HG03378 (cell line): ENCODE measurements at regions not wholly inside any gene's neighbourhood (a gene's known extent, or its start where the extent isn't known, plus 50 kb on each side); places are given as distances from the start of the nearest gene placed in this dataset.

Source experiments
- ATAC-seq: cut with Tn5 transposase; IDR thresholded peaks from one replicate; pipeline ENCODE4 v1.9.1; 2021; ENCODE audit warnings: mild to moderate bottlenecking, moderate library complexity; ENCODE audit not compliant: unreplicated experiment

DNA sequence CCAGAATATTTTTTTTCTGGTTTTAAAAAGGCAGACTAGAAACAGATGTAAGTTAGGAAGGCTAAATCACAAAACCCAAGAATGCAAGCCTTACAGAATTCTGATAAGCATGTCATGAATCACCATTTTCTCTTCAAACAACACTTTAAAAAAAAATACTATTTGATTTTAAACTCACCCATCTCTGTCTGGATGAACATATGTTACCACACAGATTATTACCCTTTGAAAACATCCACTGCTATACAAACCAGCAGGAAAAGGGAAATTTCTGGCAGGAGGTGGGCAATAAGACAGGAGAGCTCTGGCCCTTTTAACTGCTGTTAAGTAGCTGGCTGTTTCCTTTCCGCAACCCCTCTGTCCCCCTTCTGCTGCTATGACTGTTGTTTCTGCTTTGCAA is 317.7 kb upstream of the NOCT start:
- ATAC-seq: no peak

DNA sequence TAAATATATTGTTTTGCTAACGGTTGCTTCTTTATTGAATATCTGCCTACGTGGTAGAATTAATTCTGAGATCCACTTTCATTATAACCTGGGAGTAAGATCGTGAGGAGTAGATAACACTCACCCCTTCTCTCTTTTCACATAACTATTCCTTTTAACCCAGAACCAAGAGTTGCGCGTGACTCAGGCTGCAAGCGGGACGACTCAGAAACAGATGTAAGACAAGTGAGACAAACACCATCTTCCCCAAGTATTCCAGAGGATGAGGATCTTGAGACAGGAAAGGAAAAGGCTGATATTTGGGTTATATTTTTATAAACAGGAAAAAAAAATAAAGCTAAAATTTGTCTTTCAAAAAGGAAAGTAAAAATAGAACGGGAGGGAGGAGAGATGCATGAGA is 318.8 kb upstream of the NOCT start:
- ATAC-seq: no peak

DNA sequence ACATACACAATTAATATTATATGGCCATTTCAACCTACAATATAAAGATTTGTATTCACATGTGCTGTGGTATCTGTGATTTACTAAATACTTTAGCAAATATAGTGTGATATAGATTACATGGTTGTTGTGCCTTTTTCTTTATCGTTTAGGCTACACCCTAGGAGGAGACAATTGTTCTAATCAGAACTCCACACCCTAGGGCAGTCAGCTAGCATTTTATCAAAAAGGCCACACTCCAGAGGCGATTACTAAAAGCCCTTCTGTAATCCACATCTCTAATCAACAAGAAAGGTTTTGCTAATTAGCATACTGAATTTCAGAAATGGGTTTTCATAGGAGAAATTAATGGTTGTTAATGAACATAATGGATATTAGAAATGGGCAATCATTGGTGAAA is 319.5 kb upstream of the NOCT start:
- ATAC-seq: no peak

DNA sequence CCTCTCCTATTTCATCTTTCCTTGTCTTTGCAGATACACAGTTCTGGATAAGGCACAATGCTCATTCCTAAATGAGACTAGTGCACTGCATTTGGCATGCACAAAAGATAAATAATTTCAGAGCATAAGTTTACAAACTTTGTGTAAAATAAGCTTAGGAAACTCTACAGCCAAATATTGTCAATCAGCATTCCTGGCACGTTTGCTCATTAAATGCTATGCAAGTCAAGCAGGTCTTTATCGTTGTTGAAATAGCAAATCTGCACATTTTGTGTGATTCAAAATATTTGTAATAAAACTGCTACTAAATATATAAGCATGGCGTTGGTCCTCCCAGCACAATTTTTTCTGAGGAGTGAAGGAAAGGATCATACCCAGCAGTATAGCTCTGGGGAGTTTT is 322.1 kb upstream of the NOCT start:
- no peak for ATAC-seq

DNA sequence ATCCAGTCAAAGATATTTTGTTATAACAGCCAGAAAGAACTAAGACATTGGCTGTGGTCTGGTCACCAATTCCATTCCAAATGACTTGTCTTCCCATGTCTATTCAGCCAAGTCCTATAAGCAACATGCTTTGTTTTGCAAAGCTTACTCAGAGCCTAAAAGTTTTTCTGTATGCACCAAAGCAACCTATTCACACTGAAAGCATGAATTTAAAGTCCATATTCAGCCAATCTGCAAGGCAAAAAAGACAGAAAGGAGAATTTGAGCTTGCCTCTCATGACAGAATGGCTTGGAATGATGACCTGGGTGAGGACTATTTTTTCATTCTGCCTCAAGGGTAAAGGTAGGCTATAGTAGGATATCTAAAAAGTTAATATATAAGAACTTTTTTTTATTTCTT is 323.2 kb upstream of the NOCT start:
- no peak for ATAC-seq

DNA sequence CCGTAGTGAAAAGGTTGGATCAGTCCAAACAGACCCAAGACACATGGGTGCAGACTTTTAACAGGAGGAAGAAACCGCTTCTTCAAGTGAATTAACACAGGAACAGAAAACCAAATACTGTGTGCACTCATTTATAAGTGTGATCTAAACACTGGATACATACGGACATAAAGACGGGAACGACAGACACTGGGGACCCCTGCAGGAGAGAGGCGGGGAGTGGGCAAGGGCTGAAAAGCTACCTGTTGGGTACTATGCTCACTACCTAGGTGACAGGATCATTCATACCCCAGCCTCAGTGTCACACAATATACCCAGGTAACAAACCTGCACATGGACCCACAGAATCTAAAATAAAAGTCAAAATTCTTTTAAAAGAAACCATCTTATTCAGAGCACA is 326.0 kb upstream of the NOCT start:
- ATAC-seq: no peak

DNA sequence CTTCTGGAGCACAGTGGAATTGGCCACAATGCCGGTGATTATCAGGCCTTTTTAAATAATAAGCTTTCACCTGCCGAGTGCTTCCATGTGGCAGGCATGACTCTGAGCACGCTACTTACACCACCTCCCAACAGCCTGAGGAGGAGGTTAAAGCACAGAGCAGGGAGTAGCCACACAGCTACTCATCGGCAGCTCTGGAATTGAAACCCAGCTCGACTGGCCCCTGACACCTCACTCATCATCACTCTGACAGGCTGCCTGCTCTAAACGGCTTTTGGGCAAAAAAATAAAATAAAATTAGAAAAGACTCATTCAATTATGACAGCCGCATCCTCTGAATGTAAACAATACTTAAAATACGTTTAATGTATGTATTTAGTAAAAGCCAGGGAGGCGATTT is 326.4 kb upstream of the NOCT start:
- ATAC-seq: no peak

DNA sequence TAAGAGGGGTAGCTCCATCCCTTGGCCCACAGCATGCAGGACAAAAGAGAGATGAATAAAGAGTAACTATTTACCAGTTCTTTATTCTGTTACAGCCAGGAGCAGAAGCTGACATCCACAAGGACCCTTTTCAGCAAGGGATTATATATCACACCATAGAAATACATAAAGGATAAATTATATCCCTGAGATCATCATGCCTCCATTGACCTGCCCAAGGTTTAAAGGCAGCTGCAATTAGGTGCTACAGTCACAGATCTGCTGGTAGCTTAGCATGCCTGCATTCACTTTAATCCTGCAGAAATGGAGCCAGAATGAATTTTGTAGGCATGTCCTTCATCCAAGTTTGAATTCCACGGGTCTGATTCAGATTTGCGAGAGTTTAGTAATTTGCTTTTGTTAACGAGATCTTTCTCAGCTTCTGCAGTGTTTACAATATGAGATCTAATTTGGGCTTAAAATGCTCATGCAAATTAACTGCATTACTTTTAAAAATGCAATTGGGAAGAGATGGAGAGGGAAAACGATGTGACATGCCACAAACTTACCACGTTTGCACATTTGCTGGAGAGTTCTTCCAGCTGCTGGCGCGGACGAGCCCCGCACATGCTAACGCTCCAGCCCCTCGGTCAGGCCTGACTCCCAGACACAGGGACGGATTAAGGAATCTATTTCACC is 327.0 kb upstream of the NOCT start:
- no peak for ATAC-seq

DNA sequence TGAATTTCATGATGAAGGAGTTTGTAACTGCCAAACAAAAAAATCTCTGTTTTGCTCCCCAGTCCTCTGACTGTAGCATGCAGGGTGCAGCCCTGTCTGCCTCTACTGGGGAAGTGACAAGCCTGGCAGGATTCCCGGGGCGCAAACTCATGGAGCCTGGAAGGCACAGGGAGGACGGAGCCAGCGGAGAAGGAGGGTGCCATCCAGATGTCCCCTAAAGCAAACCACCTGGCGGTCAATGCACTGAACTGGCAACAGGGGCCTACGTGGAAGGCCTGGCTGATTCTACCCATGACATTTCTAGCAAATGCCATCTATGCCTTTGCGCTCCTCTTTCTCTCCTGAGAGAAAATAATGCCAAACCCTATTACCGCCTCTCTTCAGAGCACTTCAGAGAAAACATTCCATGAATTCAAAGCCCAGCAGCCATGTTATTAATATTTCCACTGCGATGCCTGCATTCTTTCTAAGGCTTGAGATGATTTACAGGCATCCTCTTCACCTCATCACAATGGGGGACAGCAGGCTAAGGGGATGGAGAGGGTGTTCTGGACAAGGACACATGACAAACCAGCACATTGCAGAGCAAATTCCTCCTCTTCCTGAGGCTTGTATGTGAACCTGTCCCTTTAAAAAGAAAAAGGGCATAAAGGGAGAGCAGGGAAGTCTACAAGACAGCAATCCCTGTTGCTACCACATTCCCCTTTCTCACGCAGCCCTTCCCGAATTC is 329.3 kb upstream of the NOCT start:
- ATAC-seq: no peak

DNA sequence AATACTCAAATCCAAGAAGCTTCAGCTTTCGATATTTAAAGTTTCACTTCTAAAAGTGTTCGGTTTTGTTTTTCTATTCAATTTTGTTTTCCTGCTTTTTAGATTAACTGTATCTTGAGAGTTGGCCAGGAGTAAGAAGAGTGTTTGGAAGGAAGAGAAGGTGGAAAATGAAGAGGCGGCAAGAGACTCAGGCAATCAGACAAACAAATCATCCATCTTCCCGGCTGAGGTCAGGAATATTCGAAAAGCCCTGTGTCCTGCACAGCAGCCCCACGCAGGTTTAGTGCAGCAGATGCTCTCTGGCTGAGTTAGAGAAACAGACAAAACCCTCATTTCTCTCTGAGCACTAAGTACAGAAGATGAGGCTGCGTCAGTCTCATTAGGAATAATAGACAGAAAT is 330.3 kb upstream of the NOCT start:
- ATAC-seq: no peak

DNA sequence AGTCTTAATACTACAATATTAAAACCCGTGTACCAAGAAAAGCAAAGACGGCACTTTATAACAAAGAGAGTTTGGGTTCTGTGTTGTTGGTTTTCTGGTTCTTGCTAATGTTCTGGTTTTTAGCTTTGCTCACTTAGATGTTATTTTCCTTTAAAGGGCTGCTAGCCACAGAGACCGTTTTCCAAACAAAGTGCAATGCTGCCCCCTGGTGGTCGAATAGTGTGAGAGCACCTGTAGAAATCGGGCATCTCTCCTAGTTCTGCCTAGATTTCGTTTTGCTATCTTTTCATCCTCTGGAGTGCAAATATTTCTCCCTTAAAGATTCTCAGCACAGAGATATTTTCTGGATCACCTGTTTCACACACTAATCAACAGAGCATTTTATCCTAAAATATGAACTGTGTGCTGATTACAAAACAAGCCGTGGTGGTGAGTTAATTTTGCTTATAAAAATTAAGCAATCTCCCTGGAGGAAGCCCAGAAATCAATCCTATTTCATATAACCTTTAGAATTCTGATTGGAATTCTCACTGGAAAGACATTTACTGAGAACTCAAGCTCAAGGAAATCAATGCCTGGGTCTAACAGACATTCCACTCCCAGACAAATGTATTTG is 334.5 kb upstream of the NOCT start:
- ATAC-seq: peak; percentile 84

DNA sequence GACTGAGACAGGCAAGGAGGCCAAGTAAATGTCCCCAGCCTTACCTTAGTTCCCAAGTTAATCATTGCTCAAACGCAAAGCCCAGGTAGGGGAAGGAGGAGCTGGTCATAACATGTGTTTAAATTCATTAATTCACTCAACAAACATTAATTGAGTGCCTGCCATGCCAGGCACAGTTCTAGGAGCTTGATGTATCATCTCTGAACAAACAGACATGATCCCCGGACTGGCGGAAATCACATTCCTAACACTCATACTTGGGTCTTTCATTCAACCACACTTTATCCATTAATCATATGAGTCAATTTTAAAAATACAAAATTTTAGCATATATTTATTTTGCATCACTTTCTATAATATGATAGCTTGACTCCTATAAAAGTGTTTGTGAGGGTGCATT is 335.3 kb upstream of the NOCT start:
- no peak for ATAC-seq

DNA sequence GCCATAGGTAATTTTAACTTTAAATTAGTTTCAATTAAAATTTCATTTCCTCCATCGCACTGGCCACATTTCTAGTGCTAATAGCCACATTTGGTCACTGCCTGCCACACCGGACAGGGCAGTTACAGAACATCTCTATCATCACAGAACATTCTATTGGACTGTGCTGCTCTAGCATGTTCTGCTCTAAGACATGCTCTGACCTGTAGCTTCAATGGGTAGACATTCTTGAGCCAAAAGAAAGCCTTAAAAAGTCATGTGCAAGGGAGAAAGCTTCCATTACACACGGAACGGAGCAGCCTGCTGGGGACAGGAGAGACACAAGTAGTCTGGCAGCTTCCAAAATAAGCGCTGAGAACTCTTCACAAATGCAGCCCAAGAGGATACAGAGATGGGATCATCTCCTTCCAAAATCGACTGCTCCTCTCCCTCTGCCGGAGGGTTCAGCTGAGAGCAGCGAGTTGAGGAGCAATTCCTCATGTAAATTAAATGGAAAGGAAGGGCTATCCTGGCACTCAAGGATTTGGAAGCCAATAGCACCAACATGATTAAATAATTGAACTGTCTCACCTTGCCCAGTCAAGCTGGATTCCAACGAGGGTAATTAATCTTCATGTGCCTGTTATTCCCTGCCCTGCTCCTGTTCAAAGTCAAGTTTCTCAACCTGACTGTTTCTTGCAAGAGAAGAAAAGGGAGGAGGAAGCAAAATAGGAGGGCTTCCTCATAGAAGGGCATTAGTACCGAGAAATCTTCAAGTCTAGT is 336.4 kb upstream of the NOCT start:
- ATAC-seq: no peak

DNA sequence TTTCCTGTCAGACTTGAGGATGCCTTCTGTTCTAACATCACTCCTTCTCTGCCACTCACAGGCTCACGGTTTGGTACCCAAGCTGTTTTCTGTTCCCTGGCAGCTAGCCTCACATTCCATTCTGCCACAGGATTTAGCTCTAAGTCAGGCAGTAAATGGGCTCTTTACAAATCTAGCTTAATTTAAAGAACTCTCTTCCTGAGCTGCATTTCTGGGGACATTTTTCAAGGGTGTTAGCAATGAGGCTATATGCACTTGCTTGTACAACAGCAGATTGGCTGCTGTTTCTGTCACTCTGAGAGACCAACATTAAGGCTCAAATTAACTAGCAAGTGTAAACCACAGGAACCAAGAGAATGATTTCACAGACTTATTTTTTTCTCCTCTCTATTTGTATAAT is 337.8 kb upstream of the NOCT start:
- ATAC-seq: no peak

DNA sequence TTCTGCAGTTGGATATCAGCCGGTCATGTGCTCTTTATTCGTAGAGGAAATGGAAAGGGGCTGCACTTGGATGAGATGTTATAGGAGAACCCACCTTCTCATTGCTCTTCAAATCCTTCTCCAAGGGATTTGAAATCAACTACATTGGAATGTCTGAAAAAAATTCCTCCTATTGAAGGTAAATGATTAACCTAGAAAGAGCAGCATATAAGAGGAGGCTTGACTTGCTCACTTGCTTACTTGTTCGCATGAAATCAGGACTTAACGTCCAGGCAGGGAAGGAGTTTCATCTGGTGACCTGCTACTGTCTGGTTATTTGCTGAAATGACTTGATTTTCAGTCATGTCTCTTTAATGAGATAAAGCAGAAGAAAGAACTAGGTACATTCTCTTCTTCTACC is 338.4 kb upstream of the NOCT start:
- ATAC-seq: no peak

DNA sequence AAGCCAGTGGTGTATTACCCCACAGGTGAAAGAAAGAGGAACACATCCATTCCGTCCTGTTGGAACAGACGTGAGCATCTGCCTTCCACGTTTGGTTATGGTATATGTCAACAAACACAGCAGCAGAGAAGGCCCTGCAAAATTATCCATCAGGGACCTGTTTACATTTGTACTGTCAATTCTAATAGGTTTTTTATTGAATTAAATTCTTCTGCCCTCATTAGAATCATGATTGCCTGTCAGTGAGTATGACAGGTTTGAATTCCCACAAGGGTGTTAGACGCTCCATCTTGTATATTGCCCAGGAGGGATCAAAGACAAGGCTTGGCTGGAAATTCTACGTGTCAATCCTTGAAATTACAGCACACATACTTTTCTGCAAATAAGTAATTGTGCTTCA is 339.9 kb upstream of the NOCT start:
- ATAC-seq: no peak

DNA sequence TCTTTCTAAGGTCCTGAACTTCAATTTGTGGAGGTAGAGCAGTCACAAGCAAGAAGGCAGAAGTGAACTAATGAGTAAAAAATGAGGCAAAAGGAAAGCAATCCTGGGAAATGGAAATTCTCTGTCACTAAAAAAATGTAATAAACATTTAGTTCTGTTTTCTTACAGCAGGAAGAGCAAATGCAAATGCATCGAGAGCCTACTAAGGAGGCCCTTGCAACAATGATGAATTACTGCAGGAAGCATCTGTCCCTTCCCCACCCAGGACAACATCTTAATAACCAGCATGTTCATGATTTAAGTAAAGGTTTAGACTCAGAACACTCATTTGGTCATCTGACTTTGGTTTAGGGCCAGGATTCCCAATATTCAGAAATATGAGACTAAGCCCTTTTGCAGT is 341.4 kb upstream of the NOCT start:
- ATAC-seq: no peak

DNA sequence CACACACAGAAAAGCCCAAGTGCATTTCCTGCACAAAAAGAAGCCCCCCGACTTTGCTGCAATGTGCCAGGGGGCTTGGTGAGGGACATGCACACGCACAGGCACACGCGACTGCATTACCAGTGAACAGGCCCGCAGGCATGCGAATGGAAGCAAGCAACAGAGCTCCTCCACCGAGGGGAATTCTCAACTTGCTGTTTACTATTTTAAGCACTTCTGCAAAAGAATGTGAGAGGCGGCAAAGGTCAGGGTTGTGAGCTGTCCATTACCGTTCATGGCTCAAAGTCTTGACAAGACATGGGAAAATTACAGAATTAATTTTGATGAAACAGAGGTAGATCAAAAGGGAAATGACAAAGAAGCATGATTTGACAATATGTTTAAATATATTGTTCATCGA is 342.5 kb upstream of the NOCT start:
- no peak for ATAC-seq

DNA sequence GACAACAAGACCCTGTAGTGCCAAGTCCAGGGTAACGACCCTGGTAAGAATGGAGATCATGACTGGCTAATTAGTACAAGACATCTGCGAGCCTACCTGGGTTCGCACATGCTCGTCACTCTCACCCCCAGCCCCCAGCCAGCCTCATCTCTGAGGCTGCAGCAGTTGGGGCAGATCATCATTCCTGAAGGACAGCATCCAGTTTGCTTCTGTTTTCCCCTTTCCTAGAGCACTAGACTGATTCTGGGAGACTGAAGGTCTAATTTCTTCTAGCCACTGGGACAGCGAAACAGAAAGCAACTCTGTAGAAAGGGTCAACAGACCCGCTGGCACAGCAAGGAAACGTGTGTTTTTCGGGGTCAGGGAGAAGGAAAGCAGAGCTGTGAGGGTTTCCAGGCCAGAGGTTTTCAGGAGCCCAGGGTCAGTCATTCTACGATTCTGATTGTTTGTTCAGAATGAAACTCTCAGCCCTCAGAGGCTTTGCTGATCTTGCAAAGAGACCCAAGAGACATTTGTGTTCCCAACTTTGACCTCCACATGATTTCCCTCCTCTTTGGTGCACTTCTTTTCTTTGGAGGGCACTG is 343.1 kb upstream of the NOCT start:
- ATAC-seq: peak; percentile 65

DNA sequence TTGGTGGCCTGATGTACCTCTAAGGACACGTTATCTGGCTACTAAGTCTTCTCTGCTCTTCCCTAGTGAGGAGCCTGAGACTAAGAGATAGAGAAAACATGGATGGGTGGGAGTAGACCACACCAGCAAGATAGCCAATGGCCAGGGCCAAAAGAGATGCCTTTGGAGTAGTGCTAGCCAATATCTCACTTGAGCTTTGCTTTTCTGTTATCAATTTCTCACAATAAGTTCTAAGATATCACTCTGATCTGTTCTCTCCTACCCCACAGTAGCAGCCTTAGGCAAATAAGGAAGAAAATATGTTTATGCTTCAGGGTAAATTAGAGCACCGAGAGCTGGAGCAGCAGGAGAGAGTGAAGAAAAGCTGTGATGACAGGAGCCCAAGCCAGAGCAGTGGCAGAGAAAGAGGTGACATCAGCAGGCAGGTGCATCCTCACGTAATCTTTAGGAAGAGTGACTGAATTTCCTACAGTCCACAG is 343.9 kb upstream of the NOCT start:
- no peak for ATAC-seq

DNA sequence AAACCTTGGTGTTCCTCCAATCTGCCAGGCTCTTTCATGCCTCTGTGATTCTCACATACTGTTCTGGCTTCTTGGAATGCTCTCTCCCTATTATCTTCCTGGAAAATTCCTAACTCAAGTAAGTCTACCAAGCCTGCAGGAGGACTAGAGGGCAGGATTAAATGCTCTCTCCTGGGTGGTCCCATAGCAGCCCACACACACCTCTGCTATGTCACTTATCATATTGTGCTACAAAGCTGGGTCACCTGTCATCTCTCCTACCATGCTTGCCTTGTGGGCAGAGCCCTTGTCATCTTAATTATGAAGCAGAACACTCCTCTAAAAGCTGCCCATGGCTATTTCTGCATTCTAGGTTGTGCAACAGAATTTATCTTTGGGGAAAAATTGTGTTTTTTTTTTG is 344.5 kb upstream of the NOCT start:
- no peak for ATAC-seq
